HL-60 (cell line): ENCODE measurements at regions not wholly inside any gene's neighbourhood (a gene's known extent, or its start where the extent isn't known, plus 50 kb on each side); places are given as distances from the start of the nearest gene placed in this dataset.

Experiments used
- TF ChIP-seq, protein P1 (sequence below): IDR thresholded peaks from one replicate; pipeline ENCODE4 v1.5.1; 2011; ENCODE audit warnings: low read length, control low read depth, inconsistent platforms; ENCODE audit not compliant: insufficient read depth
- TF ChIP-seq, protein P2 (sequence below): IDR thresholded peaks from 2 replicates; pipeline ENCODE4 v1.6.1; 2012; ENCODE audit warnings: low read depth; ENCODE audit not compliant: insufficient replicate concordance

DNA sequence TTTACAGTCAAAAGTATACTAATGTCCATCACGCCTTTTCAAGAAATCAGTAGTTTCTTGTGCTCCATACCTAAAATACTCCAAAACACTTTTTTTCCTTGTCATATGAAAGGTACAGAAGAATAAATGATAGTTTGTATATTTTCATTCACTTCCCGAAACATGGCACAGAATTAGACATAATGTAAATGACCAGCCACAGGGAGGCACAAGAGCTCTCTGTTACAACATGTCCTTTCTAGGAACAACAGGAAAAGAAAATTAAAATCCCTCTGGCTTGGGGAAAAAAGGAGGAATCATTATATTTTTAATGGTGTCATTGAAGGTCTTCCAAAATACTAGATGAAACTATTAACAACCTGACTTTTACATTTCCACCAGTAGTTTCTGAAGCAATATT is 331.2 kb downstream of the ACTR3B start:
- TF ChIP-seq, protein P1, sequence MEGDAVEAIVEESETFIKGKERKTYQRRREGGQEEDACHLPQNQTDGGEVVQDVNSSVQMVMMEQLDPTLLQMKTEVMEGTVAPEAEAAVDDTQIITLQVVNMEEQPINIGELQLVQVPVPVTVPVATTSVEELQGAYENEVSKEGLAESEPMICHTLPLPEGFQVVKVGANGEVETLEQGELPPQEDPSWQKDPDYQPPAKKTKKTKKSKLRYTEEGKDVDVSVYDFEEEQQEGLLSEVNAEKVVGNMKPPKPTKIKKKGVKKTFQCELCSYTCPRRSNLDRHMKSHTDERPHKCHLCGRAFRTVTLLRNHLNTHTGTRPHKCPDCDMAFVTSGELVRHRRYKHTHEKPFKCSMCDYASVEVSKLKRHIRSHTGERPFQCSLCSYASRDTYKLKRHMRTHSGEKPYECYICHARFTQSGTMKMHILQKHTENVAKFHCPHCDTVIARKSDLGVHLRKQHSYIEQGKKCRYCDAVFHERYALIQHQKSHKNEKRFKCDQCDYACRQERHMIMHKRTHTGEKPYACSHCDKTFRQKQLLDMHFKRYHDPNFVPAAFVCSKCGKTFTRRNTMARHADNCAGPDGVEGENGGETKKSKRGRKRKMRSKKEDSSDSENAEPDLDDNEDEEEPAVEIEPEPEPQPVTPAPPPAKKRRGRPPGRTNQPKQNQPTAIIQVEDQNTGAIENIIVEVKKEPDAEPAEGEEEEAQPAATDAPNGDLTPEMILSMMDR: no peak
- TF ChIP-seq, protein P2, sequence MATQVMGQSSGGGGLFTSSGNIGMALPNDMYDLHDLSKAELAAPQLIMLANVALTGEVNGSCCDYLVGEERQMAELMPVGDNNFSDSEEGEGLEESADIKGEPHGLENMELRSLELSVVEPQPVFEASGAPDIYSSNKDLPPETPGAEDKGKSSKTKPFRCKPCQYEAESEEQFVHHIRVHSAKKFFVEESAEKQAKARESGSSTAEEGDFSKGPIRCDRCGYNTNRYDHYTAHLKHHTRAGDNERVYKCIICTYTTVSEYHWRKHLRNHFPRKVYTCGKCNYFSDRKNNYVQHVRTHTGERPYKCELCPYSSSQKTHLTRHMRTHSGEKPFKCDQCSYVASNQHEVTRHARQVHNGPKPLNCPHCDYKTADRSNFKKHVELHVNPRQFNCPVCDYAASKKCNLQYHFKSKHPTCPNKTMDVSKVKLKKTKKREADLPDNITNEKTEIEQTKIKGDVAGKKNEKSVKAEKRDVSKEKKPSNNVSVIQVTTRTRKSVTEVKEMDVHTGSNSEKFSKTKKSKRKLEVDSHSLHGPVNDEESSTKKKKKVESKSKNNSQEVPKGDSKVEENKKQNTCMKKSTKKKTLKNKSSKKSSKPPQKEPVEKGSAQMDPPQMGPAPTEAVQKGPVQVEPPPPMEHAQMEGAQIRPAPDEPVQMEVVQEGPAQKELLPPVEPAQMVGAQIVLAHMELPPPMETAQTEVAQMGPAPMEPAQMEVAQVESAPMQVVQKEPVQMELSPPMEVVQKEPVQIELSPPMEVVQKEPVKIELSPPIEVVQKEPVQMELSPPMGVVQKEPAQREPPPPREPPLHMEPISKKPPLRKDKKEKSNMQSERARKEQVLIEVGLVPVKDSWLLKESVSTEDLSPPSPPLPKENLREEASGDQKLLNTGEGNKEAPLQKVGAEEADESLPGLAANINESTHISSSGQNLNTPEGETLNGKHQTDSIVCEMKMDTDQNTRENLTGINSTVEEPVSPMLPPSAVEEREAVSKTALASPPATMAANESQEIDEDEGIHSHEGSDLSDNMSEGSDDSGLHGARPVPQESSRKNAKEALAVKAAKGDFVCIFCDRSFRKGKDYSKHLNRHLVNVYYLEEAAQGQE: no peak
